OCI-LY3 (cell line): ENCODE measurements at regions not wholly inside any gene's neighbourhood (a gene's known extent, or its start where the extent isn't known, plus 50 kb on each side); places are given as distances from the start of the nearest gene placed in this dataset.

ENCODE experiments used
- EZH2phosphoT487 ChIP-seq: fragments of 200-600 bp; shearing (Covaris generic); IDR thresholded peaks from 2 replicates; pipeline ENCODE4 v1.6.1; 2018; ENCODE audit warnings: antibody characterized with exemption, mixed run types, low read depth
- TF ChIP-seq, protein P1 (sequence below): fragments of 200-600, 300-600 bp; sonication (generic); IDR thresholded peaks from 2 replicates; pipeline ENCODE4 v1.5.1; 2014; ENCODE audit warnings: antibody characterized with exemption, low read length, low read depth

DNA sequence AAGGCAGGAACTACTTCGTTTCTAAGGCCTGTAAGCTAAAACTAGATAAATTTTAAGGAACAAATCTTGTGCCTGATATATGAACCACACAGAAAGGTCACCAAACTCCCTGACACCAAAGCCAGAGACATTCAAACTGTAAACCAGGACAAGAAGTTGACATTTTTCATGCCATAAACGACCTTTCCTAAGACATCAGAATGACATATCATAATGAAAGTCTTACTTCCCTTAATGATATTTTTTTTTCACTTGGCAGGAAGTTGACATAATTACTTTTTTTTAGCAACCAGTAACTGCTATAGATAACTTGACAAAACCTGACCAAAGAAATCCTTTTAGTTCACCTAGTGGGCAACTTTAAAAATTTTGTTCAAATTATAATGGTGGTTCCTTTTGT lies 231.5 kb upstream of the AGTR2 start:
- TF ChIP-seq, protein P1, sequence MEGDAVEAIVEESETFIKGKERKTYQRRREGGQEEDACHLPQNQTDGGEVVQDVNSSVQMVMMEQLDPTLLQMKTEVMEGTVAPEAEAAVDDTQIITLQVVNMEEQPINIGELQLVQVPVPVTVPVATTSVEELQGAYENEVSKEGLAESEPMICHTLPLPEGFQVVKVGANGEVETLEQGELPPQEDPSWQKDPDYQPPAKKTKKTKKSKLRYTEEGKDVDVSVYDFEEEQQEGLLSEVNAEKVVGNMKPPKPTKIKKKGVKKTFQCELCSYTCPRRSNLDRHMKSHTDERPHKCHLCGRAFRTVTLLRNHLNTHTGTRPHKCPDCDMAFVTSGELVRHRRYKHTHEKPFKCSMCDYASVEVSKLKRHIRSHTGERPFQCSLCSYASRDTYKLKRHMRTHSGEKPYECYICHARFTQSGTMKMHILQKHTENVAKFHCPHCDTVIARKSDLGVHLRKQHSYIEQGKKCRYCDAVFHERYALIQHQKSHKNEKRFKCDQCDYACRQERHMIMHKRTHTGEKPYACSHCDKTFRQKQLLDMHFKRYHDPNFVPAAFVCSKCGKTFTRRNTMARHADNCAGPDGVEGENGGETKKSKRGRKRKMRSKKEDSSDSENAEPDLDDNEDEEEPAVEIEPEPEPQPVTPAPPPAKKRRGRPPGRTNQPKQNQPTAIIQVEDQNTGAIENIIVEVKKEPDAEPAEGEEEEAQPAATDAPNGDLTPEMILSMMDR, result no peak; the same call in 1 of the 2 replicates
- TF ChIP-seq EZH2phosphoT487, result no peak
